HG03439 (cell line): ENCODE measurements at regions not wholly inside any gene's neighbourhood (a gene's known extent, or its start where the extent isn't known, plus 50 kb on each side); places are given as distances from the start of the nearest gene placed in this dataset.

Experiments used
- ATAC-seq: cut with Tn5 transposase; IDR thresholded peaks from one replicate; pipeline ENCODE4 v1.9.1; 2021; ENCODE audit warnings: mild to moderate bottlenecking, moderate library complexity; ENCODE audit not compliant: unreplicated experiment

DNA sequence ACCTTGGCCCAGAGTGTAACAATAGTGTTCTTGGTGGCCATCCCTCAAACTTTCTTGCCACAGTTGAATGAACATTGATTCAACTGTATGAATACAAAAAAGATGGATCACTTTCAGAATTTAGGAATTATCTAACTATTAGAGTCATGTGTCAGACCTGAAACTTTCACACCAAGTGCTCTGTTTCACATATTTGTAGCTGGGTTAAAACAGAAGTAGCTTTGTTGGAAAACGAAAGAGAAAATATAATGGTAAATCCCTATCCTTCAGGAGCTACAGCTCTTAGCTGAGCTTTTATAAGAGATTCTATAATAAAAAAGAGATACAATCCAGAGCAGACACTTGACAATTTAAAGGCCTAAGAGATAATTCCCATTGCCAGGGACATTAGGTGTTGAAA lies 719.3 kb downstream of the JRKL start:
- ATAC-seq, result no peak

GRCh38 chr11:97110376-97110775 lies 720.6 kb downstream of the JRKL start:
- ATAC-seq, result no peak

GRCh38 chr11:97111559-97111958 lies 721.7 kb downstream of the JRKL start:
- no peak for ATAC-seq

- no peak for ATAC-seq
These were observed 728.9 kb downstream of the JRKL start for GRCh38 chr11:97118614-97119200.

DNA sequence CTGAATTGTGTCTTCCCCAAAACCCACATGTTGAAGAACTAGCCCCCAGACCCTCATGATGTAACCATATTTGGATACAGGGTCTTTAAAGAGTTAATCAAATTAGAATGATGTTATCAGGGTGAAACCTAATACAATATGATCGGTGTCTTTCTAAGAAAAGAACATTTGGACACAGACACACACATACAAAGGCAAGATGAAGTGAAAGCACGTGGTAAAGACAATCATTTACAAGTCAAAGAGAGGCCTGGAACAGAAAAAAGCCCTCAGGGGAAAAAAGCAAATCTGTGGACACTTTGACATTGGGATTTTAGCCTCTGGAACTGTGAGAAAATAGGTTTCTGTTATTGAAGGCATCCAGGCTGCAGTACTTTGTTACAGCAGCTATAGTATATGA lies 733.4 kb downstream of the JRKL start:
- ATAC-seq, result no peak

GRCh38 chr11:97136067-97136466 lies 746.3 kb downstream of the JRKL start:
- no peak for ATAC-seq

- no peak for ATAC-seq
These were observed 751.2 kb downstream of the JRKL start for GRCh38 chr11:97140885-97141494.

DNA sequence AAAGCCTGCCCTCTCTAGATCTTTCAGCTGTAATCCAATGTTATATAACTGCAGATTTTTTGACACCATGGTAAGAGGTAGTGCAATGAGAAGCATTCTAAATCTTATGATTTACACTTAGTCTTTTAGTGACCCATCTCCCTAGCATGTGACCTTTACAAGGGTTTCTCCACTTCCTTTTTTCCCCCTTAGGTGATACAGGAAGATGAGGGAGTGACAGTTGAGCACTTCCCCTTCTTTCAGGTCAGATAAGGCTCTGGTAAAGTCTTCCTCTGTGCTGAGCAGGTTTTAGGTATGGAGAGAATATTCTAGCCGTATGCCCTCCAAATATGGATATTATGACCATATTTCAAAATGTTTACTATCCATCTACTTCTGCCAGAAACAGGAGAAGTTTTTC lies 753.6 kb downstream of the JRKL start:
- ATAC-seq, result no peak

DNA sequence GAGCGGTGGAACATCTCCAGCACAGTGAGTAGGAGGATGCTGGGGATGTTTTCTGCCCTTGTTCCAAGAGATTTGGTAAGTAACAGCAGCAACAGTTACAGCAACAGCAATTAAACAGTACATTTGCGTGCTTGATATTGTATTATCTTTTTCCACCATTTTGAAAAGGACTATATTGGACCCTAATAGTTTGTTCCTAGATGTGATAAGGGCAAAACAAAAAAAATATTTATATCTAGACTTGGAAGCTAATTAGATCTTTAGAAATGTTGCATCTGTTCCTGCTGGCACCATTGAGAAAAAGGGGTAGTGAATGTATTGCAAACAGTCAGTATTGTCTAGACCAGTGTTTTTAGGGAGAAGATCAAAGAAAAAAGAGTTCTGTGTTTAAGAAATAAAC lies 759.9 kb downstream of the JRKL start:
- no peak for ATAC-seq

DNA sequence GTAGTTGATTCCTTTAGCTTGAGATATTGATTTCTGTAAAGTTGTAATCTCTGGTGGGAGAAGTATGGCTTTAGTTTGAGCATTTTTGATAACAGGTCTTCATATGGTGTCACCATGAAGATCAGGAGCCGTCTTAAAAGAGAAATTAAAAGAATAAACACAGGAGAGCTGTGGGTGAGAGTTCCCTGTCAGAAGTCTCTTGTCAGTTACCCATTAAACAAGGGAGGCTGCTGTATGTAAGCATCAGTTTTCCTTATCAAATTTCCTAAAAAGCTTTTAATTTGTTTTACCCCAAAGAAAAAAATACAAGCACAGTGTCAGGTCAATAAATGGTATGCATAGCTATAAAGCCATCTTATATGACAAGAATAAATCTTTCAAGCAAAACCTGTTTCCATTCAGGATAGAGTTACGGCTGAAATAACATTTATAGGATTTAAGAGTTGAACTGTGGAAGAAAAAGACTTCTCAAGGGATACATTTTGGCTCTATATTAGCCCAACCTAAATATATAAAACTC lies 767.5 kb downstream of the JRKL start:
- no peak for ATAC-seq

DNA sequence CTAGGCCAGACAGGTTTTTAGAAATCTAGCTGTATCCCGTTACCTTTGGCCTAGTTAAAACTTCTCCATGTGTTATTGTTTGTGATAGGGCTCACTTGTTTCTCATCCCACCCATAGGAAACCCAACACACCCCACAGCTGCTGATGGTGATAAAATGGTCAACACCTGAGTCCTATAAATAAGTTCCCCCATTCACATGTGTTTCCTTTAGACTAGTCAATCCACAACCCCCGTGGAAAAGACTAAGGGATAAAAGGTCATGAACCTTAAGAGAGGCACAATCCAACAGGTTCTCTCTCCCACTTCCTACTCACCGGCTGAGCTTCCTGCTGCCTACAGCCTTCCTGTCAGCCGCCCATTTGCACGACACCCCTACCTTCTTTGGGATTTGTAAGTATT lies 768.4 kb downstream of the JRKL start:
- no peak for ATAC-seq

GRCh38 chr11:97163631-97164191 lies 773.9 kb downstream of the JRKL start:
- ATAC-seq, result no peak

- no peak for ATAC-seq
These were observed 812.2 kb downstream of the JRKL start for GRCh38 chr11:97201743-97202612.

GRCh38 chr11:97202613-97203292 lies 812.9 kb downstream of the JRKL start:
- ATAC-seq, result no peak

DNA sequence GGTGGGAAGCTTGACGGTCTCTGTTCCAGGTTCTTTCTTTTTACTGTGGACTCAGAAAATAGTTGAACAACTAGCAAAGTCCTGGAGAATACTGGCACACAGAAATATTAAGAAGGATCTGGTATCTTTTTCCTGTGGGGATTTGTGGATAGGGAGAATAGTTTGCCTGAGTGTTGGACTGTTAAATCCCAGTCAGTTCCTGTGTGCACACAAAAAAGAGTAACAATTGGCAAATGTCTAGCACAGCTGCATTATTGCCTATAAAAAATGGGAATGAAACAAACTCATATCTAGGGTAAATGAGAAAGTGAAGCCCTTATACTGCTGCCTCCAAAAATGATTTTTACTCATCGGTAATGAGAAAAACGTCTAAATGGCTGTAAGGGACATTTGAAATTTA lies 828.2 kb downstream of the JRKL start:
- no peak for ATAC-seq

GRCh38 chr11:97223647-97224046 lies 833.8 kb downstream of the JRKL start:
- ATAC-seq, result no peak

DNA sequence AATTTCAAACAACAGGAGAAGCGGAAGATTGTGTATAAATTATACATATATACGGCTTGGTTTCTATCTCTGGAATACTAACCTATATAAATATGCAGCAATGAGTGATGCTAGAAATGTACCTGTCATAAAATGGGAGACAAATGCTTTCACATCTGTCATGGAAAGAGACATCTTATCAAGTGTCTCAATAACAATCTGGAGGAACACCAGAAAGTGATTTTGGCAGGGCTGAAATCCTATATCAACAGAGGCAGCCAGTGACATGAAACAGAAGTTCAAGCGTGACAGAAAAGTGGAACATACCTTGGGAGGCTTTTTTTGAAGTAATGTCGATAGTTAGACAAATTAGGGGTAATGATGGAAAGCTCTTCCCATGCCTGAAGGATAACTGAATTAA lies 834.6 kb downstream of the JRKL start:
- ATAC-seq, result no peak

GRCh38 chr11:97225794-97226193 lies 836.0 kb downstream of the JRKL start:
- no peak for ATAC-seq

GRCh38 chr11:97229936-97230335 lies 840.1 kb downstream of the JRKL start:
- no peak for ATAC-seq

- no peak for ATAC-seq
These were observed 841.4 kb downstream of the JRKL start for GRCh38 chr11:97231231-97231630.

DNA sequence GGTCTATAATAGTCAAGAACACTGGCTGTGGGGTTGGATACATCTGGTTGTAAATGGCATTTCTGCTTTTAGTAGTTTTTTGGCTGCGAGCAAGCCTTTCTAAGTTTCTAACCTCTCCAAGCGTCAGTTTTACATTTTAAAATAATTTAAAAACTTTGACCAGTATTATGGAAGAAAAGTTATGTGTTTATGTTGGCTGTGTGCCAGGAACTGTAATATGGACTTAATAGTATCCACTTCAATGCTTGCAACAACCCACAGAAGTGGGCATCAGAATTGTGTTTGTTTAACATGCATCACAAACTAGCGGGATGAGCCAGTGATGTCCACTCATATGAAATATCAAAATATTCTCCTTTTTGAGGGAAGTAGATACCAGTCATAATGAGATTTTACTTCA lies 844.2 kb downstream of the JRKL start:
- no peak for ATAC-seq
